Fibroblast of lung (primary cell): ENCODE measurements at regions not wholly inside any gene's neighbourhood (a gene's known extent, or its start where the extent isn't known, plus 50 kb on each side); places are given as distances from the start of the nearest gene placed in this dataset.

Experiments used
- EZH2 ChIP-seq: IDR thresholded peaks from 2 replicates; pipeline ENCODE4 v1.5.1; 2012; ENCODE audit warnings: low read length, control low read depth, mild to moderate bottlenecking; ENCODE audit errors: missing control alignments
- TF ChIP-seq, protein P1 (sequence below), 2 donors: IDR thresholded peaks in 1 of 2; conservative IDR thresholded peaks in 1 of 2; 1 replicate in 1 of 2; 2 replicates in 1 of 2; pipeline ENCODE4 v1.5.1; 2011 to 2012; ENCODE audit warnings: low read length in 2 of 2, control low read depth in 1 of 2, inconsistent platforms in 1 of 2, low read depth in 1 of 2, mild to moderate bottlenecking in 1 of 2

DNA sequence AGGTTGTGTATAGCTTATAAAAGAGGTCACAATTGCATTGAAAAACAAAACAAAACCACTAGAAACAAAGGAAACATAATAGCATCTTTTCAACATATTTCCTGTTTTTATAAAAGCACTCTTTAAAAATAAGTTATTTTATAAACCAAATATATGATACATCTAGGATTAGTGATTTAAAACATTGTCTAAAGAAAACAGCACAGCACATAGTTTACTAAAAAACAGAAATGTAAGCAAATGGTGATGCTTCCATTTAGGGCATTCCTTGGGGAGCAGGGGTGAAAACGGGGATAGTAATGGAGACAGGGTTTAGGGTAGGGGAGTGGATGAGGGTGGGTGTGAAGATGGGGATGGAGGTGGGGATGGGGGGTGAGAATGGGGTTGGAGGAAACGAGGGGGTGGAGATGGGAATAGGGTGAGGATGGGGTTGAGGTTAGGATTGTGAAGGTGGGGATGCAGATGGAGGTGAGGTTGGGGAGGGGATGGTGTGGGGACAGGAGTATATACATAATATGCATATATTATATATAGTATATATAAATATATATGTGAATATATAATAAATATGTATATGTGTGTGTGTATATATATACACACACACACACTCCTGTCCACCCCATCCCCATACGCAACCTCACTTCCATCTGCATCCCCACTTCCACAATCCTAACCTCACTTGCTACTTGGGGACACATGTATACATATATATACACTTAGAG lies 1519.5 kb downstream of the CDH11 start:
- TF ChIP-seq, protein P1, sequence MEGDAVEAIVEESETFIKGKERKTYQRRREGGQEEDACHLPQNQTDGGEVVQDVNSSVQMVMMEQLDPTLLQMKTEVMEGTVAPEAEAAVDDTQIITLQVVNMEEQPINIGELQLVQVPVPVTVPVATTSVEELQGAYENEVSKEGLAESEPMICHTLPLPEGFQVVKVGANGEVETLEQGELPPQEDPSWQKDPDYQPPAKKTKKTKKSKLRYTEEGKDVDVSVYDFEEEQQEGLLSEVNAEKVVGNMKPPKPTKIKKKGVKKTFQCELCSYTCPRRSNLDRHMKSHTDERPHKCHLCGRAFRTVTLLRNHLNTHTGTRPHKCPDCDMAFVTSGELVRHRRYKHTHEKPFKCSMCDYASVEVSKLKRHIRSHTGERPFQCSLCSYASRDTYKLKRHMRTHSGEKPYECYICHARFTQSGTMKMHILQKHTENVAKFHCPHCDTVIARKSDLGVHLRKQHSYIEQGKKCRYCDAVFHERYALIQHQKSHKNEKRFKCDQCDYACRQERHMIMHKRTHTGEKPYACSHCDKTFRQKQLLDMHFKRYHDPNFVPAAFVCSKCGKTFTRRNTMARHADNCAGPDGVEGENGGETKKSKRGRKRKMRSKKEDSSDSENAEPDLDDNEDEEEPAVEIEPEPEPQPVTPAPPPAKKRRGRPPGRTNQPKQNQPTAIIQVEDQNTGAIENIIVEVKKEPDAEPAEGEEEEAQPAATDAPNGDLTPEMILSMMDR (conservative IDR thresholded peaks at IDR 0.05 in 1 of 2, IDR thresholded peaks at IDR 0.05 in 1 of 2; ENCODE audit: low read depth in 1 of 2, low read length in 2 of 2): no peak
- no peak for TF ChIP-seq EZH2
